ENCODE measurements at regions not wholly inside any gene's neighbourhood (a gene's known extent, or its start where the extent isn't known, plus 50 kb on each side); places are given as distances from the start of the nearest gene placed in this dataset.
"Not testable (repeated sequence)": the region's sequence is repeated elsewhere in the genome, so short reads cannot be mapped to it uniquely, and the experiment has no call there.

DNA sequence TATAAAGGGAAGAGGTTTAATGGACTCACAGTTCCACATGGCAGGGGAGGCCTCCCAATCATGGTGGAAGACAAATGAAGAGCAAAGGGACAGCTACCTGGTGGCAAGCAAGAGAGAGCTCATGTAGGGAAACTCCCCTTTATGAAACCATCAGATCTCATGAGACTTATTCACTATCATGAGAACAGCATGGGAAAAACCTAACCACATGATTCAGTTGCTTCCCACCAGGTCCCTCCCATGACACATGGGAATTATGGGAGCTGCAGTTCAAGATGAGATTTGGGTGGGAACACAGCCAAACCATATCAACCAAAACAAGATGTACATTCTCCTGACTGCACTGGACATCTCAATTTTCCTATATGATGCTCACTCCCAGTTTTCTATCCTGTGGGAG, 174.4 kb upstream of the CCDC54 start:
- TF ChIP-seq EZH2 (IDR thresholded peaks at IDR 0.05; ENCODE audit: low read depth, unreplicated experiment); POLR2AphosphoS5 (IDR thresholded peaks at IDR 0.05; ENCODE audit: low read depth); EZH2phosphoT487 (IDR thresholded peaks at IDR 0.05; ENCODE audit: unreplicated experiment): not testable (repeated sequence)
- TF ChIP-seq, protein P1, sequence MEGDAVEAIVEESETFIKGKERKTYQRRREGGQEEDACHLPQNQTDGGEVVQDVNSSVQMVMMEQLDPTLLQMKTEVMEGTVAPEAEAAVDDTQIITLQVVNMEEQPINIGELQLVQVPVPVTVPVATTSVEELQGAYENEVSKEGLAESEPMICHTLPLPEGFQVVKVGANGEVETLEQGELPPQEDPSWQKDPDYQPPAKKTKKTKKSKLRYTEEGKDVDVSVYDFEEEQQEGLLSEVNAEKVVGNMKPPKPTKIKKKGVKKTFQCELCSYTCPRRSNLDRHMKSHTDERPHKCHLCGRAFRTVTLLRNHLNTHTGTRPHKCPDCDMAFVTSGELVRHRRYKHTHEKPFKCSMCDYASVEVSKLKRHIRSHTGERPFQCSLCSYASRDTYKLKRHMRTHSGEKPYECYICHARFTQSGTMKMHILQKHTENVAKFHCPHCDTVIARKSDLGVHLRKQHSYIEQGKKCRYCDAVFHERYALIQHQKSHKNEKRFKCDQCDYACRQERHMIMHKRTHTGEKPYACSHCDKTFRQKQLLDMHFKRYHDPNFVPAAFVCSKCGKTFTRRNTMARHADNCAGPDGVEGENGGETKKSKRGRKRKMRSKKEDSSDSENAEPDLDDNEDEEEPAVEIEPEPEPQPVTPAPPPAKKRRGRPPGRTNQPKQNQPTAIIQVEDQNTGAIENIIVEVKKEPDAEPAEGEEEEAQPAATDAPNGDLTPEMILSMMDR (conservative IDR thresholded peaks at IDR 0.05; ENCODE audit: low read depth in 2 of 2): not testable (repeated sequence)

Measured in GM23338 (cell line).